ENCODE measurements at regions not wholly inside any gene's neighbourhood (a gene's known extent, or its start where the extent isn't known, plus 50 kb on each side); places are given as distances from the start of the nearest gene placed in this dataset.

- Histone ChIP-seq H3K4me3 (ENCODE audit: low read depth in 2 of 2, low read length in 2 of 2) (no peak overlapping the region), H3K27ac (ENCODE audit: low read length) (no peak overlapping the region), H3K27me3 (ENCODE audit: control insufficient read depth, insufficient read depth, low read length) (peaks cover 2% of the 10 kb centered on the region; the same call in 1 of the 2 replicates), H3K36me3 (ENCODE audit: control insufficient read depth, insufficient read depth, low read length) (no peaks in the 10 kb centered on the region), H3K4me1 (ENCODE audit: control insufficient read depth, insufficient read depth, low read length) (no peaks in the 10 kb centered on the region), H3K9me3 (ENCODE audit: control insufficient read depth, insufficient read depth, low read depth, low read length) (no peaks in the 10 kb centered on the region)
- DNase-seq (ENCODE audit: low read depth, low spot score) (no peak), ATAC-seq (no peak)
- POLR2A ChIA-PET: no interaction called here
- BruUV-seq (replicated peaks): no TSS peak
- TF ChIP-seq SIN3A (IDR thresholded peaks at IDR 0.05; ENCODE audit: borderline replicate concordance, insufficient read depth, low read depth, low read length): no peak
- no peak for TF ChIP-seq TCF7L2 (IDR thresholded peaks at IDR 0.05; ENCODE audit: low read depth, low read length)
- TF ChIP-seq, protein P1, sequence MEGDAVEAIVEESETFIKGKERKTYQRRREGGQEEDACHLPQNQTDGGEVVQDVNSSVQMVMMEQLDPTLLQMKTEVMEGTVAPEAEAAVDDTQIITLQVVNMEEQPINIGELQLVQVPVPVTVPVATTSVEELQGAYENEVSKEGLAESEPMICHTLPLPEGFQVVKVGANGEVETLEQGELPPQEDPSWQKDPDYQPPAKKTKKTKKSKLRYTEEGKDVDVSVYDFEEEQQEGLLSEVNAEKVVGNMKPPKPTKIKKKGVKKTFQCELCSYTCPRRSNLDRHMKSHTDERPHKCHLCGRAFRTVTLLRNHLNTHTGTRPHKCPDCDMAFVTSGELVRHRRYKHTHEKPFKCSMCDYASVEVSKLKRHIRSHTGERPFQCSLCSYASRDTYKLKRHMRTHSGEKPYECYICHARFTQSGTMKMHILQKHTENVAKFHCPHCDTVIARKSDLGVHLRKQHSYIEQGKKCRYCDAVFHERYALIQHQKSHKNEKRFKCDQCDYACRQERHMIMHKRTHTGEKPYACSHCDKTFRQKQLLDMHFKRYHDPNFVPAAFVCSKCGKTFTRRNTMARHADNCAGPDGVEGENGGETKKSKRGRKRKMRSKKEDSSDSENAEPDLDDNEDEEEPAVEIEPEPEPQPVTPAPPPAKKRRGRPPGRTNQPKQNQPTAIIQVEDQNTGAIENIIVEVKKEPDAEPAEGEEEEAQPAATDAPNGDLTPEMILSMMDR (IDR thresholded peaks at IDR 0.05): no peak
- no peak for TF ChIP-seq POLR2AphosphoS5 (IDR thresholded peaks at IDR 0.05; ENCODE audit: low read depth, low read length)
- TF ChIP-seq, protein P2, sequence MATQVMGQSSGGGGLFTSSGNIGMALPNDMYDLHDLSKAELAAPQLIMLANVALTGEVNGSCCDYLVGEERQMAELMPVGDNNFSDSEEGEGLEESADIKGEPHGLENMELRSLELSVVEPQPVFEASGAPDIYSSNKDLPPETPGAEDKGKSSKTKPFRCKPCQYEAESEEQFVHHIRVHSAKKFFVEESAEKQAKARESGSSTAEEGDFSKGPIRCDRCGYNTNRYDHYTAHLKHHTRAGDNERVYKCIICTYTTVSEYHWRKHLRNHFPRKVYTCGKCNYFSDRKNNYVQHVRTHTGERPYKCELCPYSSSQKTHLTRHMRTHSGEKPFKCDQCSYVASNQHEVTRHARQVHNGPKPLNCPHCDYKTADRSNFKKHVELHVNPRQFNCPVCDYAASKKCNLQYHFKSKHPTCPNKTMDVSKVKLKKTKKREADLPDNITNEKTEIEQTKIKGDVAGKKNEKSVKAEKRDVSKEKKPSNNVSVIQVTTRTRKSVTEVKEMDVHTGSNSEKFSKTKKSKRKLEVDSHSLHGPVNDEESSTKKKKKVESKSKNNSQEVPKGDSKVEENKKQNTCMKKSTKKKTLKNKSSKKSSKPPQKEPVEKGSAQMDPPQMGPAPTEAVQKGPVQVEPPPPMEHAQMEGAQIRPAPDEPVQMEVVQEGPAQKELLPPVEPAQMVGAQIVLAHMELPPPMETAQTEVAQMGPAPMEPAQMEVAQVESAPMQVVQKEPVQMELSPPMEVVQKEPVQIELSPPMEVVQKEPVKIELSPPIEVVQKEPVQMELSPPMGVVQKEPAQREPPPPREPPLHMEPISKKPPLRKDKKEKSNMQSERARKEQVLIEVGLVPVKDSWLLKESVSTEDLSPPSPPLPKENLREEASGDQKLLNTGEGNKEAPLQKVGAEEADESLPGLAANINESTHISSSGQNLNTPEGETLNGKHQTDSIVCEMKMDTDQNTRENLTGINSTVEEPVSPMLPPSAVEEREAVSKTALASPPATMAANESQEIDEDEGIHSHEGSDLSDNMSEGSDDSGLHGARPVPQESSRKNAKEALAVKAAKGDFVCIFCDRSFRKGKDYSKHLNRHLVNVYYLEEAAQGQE (IDR thresholded peaks at IDR 0.05; ENCODE audit: insufficient read depth in 1 of 2, low read depth in 2 of 2, low read length in 1 of 2): no peak
- CTCF ChIA-PET: no interaction called here
- in situ Hi-C loops (cut with HindIII; ENCODE audit: low pct_unique_long_range_greater_than_20kb, low sequenced_read_pairs) (no loop called here), intact Hi-C loops (cut with micrococcal nuclease; ENCODE audit: unreplicated experiment) (loop anchor here (10.0 kb wide), 1 partner anchor 752 kb away; no protein-coding TSS in a partner anchor)
Measured at GRCh38 chr17:12252462-12252861, 231.8 kb downstream of the MAP2K4 start.

DNA sequence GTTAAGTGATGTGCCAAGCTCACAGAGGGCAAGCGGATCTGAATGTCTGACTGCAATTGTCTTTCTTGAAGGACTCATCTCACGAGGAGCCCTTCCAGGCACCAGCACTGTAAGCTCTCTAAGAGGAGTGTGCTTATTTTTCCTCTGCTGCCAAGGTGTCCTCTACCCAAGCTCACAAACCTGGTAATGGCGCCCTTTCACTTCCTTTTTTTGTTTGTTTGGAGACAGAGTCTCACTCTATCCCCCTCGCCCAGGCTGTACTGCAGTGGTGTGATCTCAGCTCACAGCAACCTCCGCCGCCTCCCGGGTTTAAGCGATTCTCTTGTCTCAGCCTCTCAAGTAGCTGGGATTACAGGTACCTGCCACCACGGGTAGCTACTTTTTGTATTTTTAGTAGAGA, 233.8 kb downstream of the MAP2K4 start:
- in situ Hi-C loops (cut with HindIII; ENCODE audit: low pct_unique_long_range_greater_than_20kb, low sequenced_read_pairs) (no loop called here), intact Hi-C loops (cut with micrococcal nuclease; ENCODE audit: unreplicated experiment) (loop anchor here (10.0 kb wide), 1 partner anchor 750 kb away; no protein-coding TSS in a partner anchor)
- Histone ChIP-seq H3K27me3 (ENCODE audit: control insufficient read depth, insufficient read depth, low read length) (peaks cover 2% of the 10 kb centered on the region; the same call in 1 of the 2 replicates), H3K4me1 (ENCODE audit: control insufficient read depth, insufficient read depth, low read length) (no peaks in the 10 kb centered on the region), H3K27ac (ENCODE audit: low read length) (no peak overlapping the region), H3K36me3 (ENCODE audit: control insufficient read depth, insufficient read depth, low read length) (no peaks in the 10 kb centered on the region), H3K9me3 (ENCODE audit: control insufficient read depth, insufficient read depth, low read depth, low read length) (no peaks in the 10 kb centered on the region), H3K4me3 (ENCODE audit: low read depth in 2 of 2, low read length in 2 of 2) (no peak overlapping the region)
- TF ChIP-seq, protein P1 (IDR thresholded peaks at IDR 0.05): no peak
- TF ChIP-seq, protein P2 (IDR thresholded peaks at IDR 0.05; ENCODE audit: insufficient read depth in 1 of 2, low read depth in 2 of 2, low read length in 1 of 2): no peak
- TF ChIP-seq TCF7L2 (IDR thresholded peaks at IDR 0.05; ENCODE audit: low read depth, low read length) (no peak), SIN3A (IDR thresholded peaks at IDR 0.05; ENCODE audit: borderline replicate concordance, insufficient read depth, low read depth, low read length) (no peak), POLR2AphosphoS5 (IDR thresholded peaks at IDR 0.05; ENCODE audit: low read depth, low read length) (no peak)
- ATAC-seq (no peak), DNase-seq (ENCODE audit: low read depth, low spot score) (no peak)
- ChIA-PET POLR2A (no interaction called here), CTCF (no interaction called here)
- no TSS peak for BruUV-seq (replicated peaks)
